C4-2B (cell line): ENCODE measurements at regions not wholly inside any gene's neighbourhood (a gene's known extent, or its start where the extent isn't known, plus 50 kb on each side); places are given as distances from the start of the nearest gene placed in this dataset.

Experiments
- CTCF ChIP-seq: fragments of 450-650 bp; conservative IDR thresholded peaks from 2 replicates; pipeline ENCODE4 v1.5.1; 2017; ENCODE audit warnings: mild to moderate bottlenecking
- ZFX ChIP-seq: fragments of 450-650 bp; IDR thresholded peaks from 2 replicates; pipeline ENCODE4 v1.6.1; 2017

DNA sequence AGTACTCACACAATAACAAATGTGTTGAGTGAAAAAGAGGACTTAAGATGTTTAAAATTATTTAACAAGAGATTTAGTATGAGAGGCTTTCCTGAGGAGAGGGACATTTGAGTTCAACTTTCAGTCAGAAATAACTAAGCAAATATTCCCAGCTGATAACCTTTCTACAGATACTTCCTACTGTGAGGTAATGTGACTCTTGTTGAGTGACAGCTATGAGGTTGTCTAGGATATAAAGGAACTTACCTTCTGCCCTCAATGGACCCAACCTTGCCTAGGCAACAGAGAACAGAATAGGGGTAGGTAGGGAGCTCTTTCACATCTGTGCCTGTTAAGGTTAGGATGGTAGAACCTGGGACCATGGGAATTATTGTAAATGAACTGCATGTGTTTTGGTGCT lies 54.7 kb downstream of the GLUD2 start:
- no peak for TF ChIP-seq CTCF
- TF ChIP-seq ZFX, result no peak
